GM13976 (cell line): ENCODE measurements at regions not wholly inside any gene's neighbourhood (a gene's known extent, or its start where the extent isn't known, plus 50 kb on each side); places are given as distances from the start of the nearest gene placed in this dataset.

Experiments
- DNase-seq: peaks from one replicate; pipeline ENCODE4 v3.0.0; 2012; ENCODE audit warnings: low spot score
- in situ Hi-C: fragments of 300-500 bp; cut with MboI; formaldehyde crosslinking; loops from one replicate; pipeline ENCODE4 v1.12.0; 2022; ENCODE audit warnings: low sequenced_read_pairs, mixed read lengths, inconsistent platforms; ENCODE audit not compliant: unreplicated experiment
- TF ChIP-seq, protein P1 (sequence below): IDR thresholded peaks from 2 replicates; pipeline ENCODE4 v1.5.1; 2012; ENCODE audit warnings: borderline replicate concordance, mild to moderate bottlenecking; ENCODE audit not compliant: insufficient read depth; ENCODE audit errors: extremely low read depth, missing control alignments, control extremely low read depth

DNA sequence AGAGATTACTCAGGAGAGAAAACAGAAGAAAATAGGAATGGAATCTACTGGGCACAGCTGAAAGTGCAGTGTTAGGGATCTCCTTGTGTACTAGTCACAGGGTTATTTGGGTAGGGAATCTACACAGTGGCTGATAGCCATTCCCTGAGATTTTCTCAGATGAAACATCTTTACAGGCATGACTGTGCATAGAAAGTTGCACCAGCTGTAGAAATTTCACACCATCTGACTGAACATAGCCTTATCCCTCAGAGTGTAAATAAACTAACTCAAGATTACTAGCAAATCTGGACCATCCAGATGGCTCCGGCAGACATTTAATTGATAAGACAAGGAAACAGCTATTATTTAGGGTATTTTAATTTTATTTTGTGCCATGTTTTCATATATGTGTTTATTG lies 2053.5 kb upstream of the TENM3 start:
- TF ChIP-seq, protein P1, sequence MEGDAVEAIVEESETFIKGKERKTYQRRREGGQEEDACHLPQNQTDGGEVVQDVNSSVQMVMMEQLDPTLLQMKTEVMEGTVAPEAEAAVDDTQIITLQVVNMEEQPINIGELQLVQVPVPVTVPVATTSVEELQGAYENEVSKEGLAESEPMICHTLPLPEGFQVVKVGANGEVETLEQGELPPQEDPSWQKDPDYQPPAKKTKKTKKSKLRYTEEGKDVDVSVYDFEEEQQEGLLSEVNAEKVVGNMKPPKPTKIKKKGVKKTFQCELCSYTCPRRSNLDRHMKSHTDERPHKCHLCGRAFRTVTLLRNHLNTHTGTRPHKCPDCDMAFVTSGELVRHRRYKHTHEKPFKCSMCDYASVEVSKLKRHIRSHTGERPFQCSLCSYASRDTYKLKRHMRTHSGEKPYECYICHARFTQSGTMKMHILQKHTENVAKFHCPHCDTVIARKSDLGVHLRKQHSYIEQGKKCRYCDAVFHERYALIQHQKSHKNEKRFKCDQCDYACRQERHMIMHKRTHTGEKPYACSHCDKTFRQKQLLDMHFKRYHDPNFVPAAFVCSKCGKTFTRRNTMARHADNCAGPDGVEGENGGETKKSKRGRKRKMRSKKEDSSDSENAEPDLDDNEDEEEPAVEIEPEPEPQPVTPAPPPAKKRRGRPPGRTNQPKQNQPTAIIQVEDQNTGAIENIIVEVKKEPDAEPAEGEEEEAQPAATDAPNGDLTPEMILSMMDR: no peak
- no peak for DNase-seq
- in situ Hi-C loops: no loop called here

DNA sequence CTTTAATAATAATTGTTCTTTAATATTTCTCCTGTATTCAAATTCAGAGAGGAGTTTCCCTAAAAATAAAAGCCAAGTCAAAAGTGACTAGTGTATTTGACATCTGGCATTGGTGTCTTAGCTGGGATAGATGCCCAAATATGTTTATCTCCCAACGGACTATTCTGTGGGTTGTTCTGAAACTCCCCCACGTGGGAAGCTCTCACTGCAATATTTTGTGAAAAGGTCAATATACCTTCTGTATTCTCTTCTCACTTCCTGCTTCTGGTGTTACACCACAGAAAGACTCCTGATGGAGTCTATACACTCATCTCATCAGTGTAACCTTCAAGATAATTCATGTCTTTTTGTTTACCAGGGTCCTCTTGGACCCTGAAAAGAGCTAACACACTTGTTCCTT lies 2052.8 kb upstream of the TENM3 start:
- in situ Hi-C loops: no loop called here
- TF ChIP-seq, protein P1: no peak
- peak; percentile 25 for DNase-seq

DNA sequence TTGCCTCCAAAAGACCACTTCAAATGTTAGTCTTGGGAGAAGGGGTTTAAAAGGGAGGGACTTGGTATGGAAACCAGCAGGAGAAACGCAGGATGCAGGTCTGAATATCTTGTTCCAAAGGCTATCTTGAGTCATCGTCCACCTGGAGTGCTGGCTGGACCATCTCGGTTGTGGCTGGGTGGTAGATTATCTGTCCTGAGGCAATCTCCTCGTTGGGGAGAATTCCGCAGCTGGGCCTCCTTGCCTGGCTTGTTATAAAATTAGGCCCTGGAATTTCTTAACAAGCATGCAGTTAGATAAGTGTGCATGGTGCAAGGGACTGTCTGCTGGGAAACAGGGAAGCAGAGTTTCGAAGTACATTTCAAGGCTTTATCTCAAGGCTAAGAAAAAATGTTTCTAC lies 2045.7 kb upstream of the TENM3 start:
- in situ Hi-C loops: no loop called here
- DNase-seq: no peak
- TF ChIP-seq, protein P1: no peak

DNA sequence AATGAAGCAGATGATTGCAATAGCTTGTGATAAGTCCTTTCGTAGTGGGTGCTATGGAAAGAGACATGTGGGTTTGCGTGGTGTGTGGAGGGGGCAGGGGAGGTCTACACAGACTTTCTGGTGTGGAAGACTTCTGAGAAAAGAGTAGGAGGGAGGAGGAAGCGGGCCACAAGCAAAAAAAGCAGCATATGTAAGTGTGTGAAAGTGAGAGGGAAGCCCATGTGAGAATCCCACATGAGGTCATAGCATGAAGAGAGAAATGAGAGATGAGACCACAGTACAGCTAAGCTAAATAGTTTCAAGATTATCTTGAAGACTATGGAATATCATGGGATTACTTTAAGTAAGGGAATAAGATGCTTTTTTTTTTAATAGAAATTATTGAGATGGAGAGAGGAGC lies 2039.9 kb upstream of the TENM3 start:
- TF ChIP-seq, protein P1: no peak
- in situ Hi-C loops: no loop called here
- DNase-seq: peak; percentile 38

DNA sequence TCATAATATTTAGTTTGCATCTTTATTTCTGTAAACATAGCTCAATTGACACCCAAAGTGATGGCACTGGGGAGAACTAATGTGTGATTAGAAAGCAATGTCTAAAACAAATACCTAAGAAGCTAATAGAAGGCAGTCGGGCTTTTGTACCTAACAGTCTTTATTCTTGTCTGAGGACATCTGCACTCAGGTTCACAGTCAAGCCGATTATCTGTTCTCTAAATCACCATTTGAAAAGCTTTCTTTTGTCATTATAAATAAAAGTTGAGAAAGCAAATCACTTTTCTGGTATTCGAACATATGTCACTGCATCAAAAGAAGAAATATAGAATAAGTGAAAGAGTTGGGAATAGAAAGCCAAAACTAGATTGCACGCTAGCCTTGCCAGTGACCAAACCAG lies 2037.9 kb upstream of the TENM3 start:
- in situ Hi-C loops: no loop called here
- TF ChIP-seq, protein P1: no peak
- no peak for DNase-seq

DNA sequence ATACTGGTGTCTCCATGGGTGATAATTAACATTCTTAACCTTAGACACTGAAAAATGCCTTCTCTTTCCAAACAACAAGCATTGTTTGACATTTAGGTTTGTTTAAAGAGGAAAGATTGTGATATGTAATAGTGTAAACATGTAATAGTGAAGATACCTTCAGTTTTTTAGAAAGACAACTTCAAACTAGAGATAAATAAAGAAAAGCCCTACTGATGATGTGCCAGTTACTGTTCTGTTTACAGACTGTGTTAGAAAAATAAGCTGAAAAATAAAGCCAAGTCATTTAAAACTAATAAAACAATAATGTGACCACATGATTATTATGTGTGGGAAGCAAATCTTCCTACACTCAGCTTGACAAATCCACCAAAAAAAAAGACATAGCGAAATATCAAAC lies 2035.3 kb upstream of the TENM3 start:
- TF ChIP-seq, protein P1: no peak
- in situ Hi-C loops: no loop called here
- no peak for DNase-seq

DNA sequence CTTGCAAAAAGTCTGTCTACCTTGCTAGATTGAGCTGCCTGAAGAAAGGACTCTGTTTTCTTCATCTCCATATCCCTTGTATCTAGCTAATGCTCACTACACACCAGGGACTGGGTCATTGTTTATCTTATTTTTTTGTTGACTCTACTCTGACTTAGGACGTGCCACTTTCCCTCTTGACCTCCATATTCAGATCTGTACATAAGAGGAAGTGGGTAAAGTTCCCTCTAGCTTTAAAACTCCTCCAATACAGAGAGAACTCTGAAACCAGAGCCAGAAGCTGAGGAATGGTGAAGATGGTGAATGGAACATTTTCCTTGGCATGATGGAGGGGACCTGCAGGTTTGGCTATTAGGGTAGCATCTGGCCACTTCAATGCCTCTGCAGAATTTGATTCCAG lies 2026.1 kb upstream of the TENM3 start:
- TF ChIP-seq, protein P1: no peak
- DNase-seq: no peak
- in situ Hi-C loops: no loop called here
